ENCODE measurements at regions not wholly inside any gene's neighbourhood (a gene's known extent, or its start where the extent isn't known, plus 50 kb on each side); places are given as distances from the start of the nearest gene placed in this dataset.

- Histone ChIP-seq H3K4me1 (no peaks in the 10 kb centered on the region), H3K4me3 (no peak overlapping the region), H3K27me3 (no peaks in the 10 kb centered on the region), H3K36me3 (no peaks in the 10 kb centered on the region), H3K27ac (no peak overlapping the region), H3K9me3 (no peaks in the 10 kb centered on the region)
- 87 to 92% (median 89%) methylated on average over 2 of the region's 2 CpGs for WGBS, 4 donors
- ATAC-seq: no peak
- intact Hi-C loops (cut with DNase I): no loop called here
- DNase-seq: no peak
- no peak for TF ChIP-seq POLR2A (IDR thresholded peaks at IDR 0.05)
- TF ChIP-seq CTCF (IDR thresholded peaks at IDR 0.05): no peak
These were observed 432.0 kb downstream of the ZPLD1 start for GRCh38 chr3:102866845-102867244.

GRCh38 chr3:102883515-102883914, 448.7 kb downstream of the ZPLD1 start:
- Histone ChIP-seq H3K4me1 (no peaks in the 10 kb centered on the region), H3K27ac (no peak overlapping the region), H3K9me3 (no peaks in the 10 kb centered on the region), H3K27me3 (no peaks in the 10 kb centered on the region), H3K4me3 (no peak overlapping the region), H3K36me3 (no peaks in the 10 kb centered on the region)
- no peak for DNase-seq
- no peak for ATAC-seq
- no peak for TF ChIP-seq CTCF (IDR thresholded peaks at IDR 0.05)
- TF ChIP-seq POLR2A (IDR thresholded peaks at IDR 0.05): no peak
- intact Hi-C loops (cut with DNase I): loop anchor here in 1 of 10 donors (10.0 kb wide), 1 partner anchor 51 kb away; no protein-coding TSS in a partner anchor
- WGBS, 4 donors: 74 to 79% (median 75%) methylated on average over 2 of the region's 2 CpGs

- H3K4me1 ChIP-seq: no peaks in the 10 kb centered on the region
- no peaks in the 10 kb centered on the region for H3K9me3 ChIP-seq
- no peaks in the 10 kb centered on the region for H3K27me3 ChIP-seq
- intact Hi-C loops (cut with DNase I): loop anchor here in 1 of 10 donors (10.0 kb wide), 1 partner anchor 50 kb away; no protein-coding TSS in a partner anchor
- TF ChIP-seq CTCF (IDR thresholded peaks at IDR 0.05): no peak
- TF ChIP-seq POLR2A (IDR thresholded peaks at IDR 0.05): no peak
- H3K4me3 ChIP-seq: no peak overlapping the region
- H3K36me3 ChIP-seq: no peaks in the 10 kb centered on the region
- H3K27ac ChIP-seq: no peak overlapping the region
- DNase-seq: no peak
- ATAC-seq: no peak
- WGBS, 4 donors: 85 to 93% (median 89%) methylated on average over 1 of the region's 1 CpG
These were observed 450.5 kb downstream of the ZPLD1 start for GRCh38 chr3:102885289-102885688.

GRCh38 chr3:102887431-102887830, 452.6 kb downstream of the ZPLD1 start:
- Histone ChIP-seq H3K4me3 (no peak overlapping the region), H3K27ac (no peak overlapping the region), H3K4me1 (no peaks in the 10 kb centered on the region), H3K27me3 (no peaks in the 10 kb centered on the region), H3K9me3 (no peaks in the 10 kb centered on the region), H3K36me3 (no peaks in the 10 kb centered on the region)
- ATAC-seq (no peak), DNase-seq (no peak)
- TF ChIP-seq POLR2A (IDR thresholded peaks at IDR 0.05): no peak
- no peak for TF ChIP-seq CTCF (IDR thresholded peaks at IDR 0.05)
- WGBS, 4 donors: 68 to 82% (median 76%) methylated on average over 3 of the region's 3 CpGs
- intact Hi-C loops (cut with DNase I): loop anchor here in 1 of 10 donors (10.0 kb wide), 1 partner anchor 47 kb away; no protein-coding TSS in a partner anchor
